MCF 10A (cell line): ENCODE measurements at regions not wholly inside any gene's neighbourhood (a gene's known extent, or its start where the extent isn't known, plus 50 kb on each side); places are given as distances from the start of the nearest gene placed in this dataset.

Source experiments
- BruUV-seq: library from RNA; stranded (reverse); fragments of 400-500 nt; replicated peaks from 2 replicates; lab custom pipeline; 2021; lab: Mats Ljungman, UMichigan
- CTCF ChIA-PET: fragments of 300-600 bp; sonication (Branson Sonifier 250); formaldehyde crosslinking; extraction: SDS; loops from one replicate; lab custom pipeline; 2021; ENCODE audit warnings: antibody characterized with exemption, inconsistent platforms; lab: Yijun Ruan, JAX
- POLR2A ChIA-PET: fragments of 300-600, 350-650 bp; sonication (Branson Sonifier 250); formaldehyde crosslinking; extraction: SDS; loops from one replicate; lab custom pipeline; 2020; ENCODE audit warnings: antibody characterized with exemption, inconsistent platforms; lab: Yijun Ruan, JAX
- DNase-seq: peaks from one replicate; pipeline ENCODE4 v3.0.0-alpha.2; 2018; ENCODE audit not compliant: unreplicated experiment
- H3K27ac Mint-ChIP-seq: one replicate; pipeline ENCODE4 v1.8.0; 2022; ENCODE audit warnings: mild to moderate bottlenecking, low read depth, mixed read lengths; ENCODE audit not compliant: unreplicated experiment
- H3K27me3 Mint-ChIP-seq: one replicate; pipeline ENCODE4 v1.8.0; 2022; ENCODE audit warnings: mixed read lengths; ENCODE audit not compliant: insufficient read depth, unreplicated experiment
- H3K36me3 Mint-ChIP-seq: one replicate; pipeline ENCODE4 v1.8.0; 2022; ENCODE audit warnings: mild to moderate bottlenecking, moderate library complexity, mixed read lengths; ENCODE audit not compliant: insufficient read depth, unreplicated experiment
- H3K4me1 Mint-ChIP-seq: one replicate; pipeline ENCODE4 v1.8.0; 2022; ENCODE audit warnings: mixed read lengths; ENCODE audit not compliant: insufficient read depth, unreplicated experiment
- H3K4me3 Mint-ChIP-seq: one replicate; pipeline ENCODE4 v1.8.0; 2022; ENCODE audit warnings: mild to moderate bottlenecking, moderate library complexity, mixed read lengths; ENCODE audit not compliant: unreplicated experiment
- H3K9me3 Mint-ChIP-seq: one replicate; pipeline ENCODE4 v1.8.0; 2022; ENCODE audit warnings: mixed read lengths; ENCODE audit not compliant: unreplicated experiment
- CTCF ChIP-seq: fragments of 200-600 bp; IDR thresholded peaks from one replicate; pipeline ENCODE4 v1.8.0; 2022; ENCODE audit warnings: antibody characterized with exemption, mild to moderate bottlenecking; ENCODE audit not compliant: unreplicated experiment
- intact Hi-C: fragments of 100-400 bp; cut with micrococcal nuclease; formaldehyde crosslinking; loops from 2 replicates; pipeline ENCODE4 v1.14.1; 2022

- POLR2A ChIA-PET, result no interaction called here
- no TSS peak for BruUV-seq
These were observed 273.6 kb downstream of the ETAA1 start for GRCh38 chr2:67670747-67671183.

GRCh38 chr2:67671464-67672450, 274.6 kb downstream of the ETAA1 start:
- Mint-ChIP-seq H3K27me3 (no peaks in the 10 kb centered on the region), H3K27ac (no peak overlapping the region), H3K4me1 (no peaks in the 10 kb centered on the region), H3K4me3 (no peak overlapping the region), H3K9me3 (no peaks in the 10 kb centered on the region), H3K36me3 (no peaks in the 10 kb centered on the region)
- DNase-seq, result no peak
- intact Hi-C loops, result no loop called here
- ChIA-PET CTCF (no interaction called here), POLR2A (interaction anchor here (0.6 kb wide), 1 partner anchor 150 kb away, joined by 3 read pairs; no protein-coding TSS in a partner anchor)
- no TSS peak for BruUV-seq
- TF ChIP-seq CTCF, result no peak

More at GRCh38 chr2:67670747-67671183, 273.6 kb downstream of the ETAA1 start:
- no peaks in the 10 kb centered on the region for H3K27me3 Mint-ChIP-seq
- DNase-seq, result no peak
- TF ChIP-seq CTCF, result no peak
- no peaks in the 10 kb centered on the region for H3K4me1 Mint-ChIP-seq
- no peak overlapping the region for H3K27ac Mint-ChIP-seq
- intact Hi-C loops, result no loop called here
- H3K9me3 Mint-ChIP-seq, result no peaks in the 10 kb centered on the region
- no peak overlapping the region for H3K4me3 Mint-ChIP-seq
- CTCF ChIA-PET, result interaction anchor here (0.6 kb wide), 1 partner anchor 622 kb away, joined by 3 read pairs; no protein-coding TSS in a partner anchor
- no peaks in the 10 kb centered on the region for H3K36me3 Mint-ChIP-seq

- no TSS peak for BruUV-seq
- ChIA-PET CTCF (no interaction called here), POLR2A (no interaction called here)
- DNase-seq, result no peak
- intact Hi-C loops, result no loop called here
- Mint-ChIP-seq H3K9me3 (no peaks in the 10 kb centered on the region), H3K27me3 (no peaks in the 10 kb centered on the region), H3K27ac (no peak overlapping the region), H3K4me3 (no peak overlapping the region), H3K36me3 (no peaks in the 10 kb centered on the region), H3K4me1 (no peaks in the 10 kb centered on the region)
- TF ChIP-seq CTCF, result no peak
These were observed 277.5 kb downstream of the ETAA1 start for GRCh38 chr2:67674668-67675067.

- Mint-ChIP-seq H3K4me3 (no peak overlapping the region), H3K27ac (no peak overlapping the region), H3K4me1 (no peaks in the 10 kb centered on the region), H3K36me3 (no peaks in the 10 kb centered on the region), H3K27me3 (no peaks in the 10 kb centered on the region), H3K9me3 (no peaks in the 10 kb centered on the region)
- TF ChIP-seq CTCF, result no peak
- intact Hi-C loops, result no loop called here
- ChIA-PET CTCF (no interaction called here), POLR2A (no interaction called here)
- BruUV-seq, result no TSS peak
- DNase-seq, result peak; percentile 8
These were observed 287.9 kb downstream of the ETAA1 start for GRCh38 chr2:67684991-67685390.
